Upper lobe of left lung (tissue), 6 donors: ENCODE measurements at regions not wholly inside any gene's neighbourhood (a gene's known extent, or its start where the extent isn't known, plus 50 kb on each side); places are given as distances from the start of the nearest gene placed in this dataset.

Experiments used
- ATAC-seq, 2 donors: fragments of 200-7000 bp; cut with Tn5 transposase; one replicate each; pipeline ENCODE4 v1.9.1; 2022; ENCODE audit warnings: mild to moderate bottlenecking in 2 of 2, moderate library complexity in 2 of 2; ENCODE audit not compliant: low FRiP score in 2 of 2
- DNase-seq, 2 donors: peaks; one replicate each; pipeline ENCODE4 v3.0.0-alpha.2; 2019 to 2020
- H3K27ac ChIP-seq, 4 donors: fragments of 200-600 bp; sonication (generic); one replicate each; pipeline ENCODE4 v1.5.1; 2016 to 2019
- H3K27me3 ChIP-seq, 4 donors: fragments of 200-600 bp; sonication (generic); one replicate each; pipeline ENCODE4 v1.5.1; 2017 to 2019
- H3K36me3 ChIP-seq, 4 donors: fragments of 200-600 bp; sonication (generic); one replicate each; pipeline ENCODE4 v1.5.1; 2016 to 2019
- H3K4me1 ChIP-seq, 4 donors: fragments of 200-600 bp; sonication (generic); one replicate each; pipeline ENCODE4 v1.5.1; 2018 to 2019
- H3K4me3 ChIP-seq, 4 donors: fragments of 200-600 bp; sonication (generic); one replicate each; pipeline ENCODE4 v1.5.1; 2017 to 2019; ENCODE audit warnings: mild to moderate bottlenecking in 2 of 4, moderate library complexity in 1 of 4
- H3K9me3 ChIP-seq, 4 donors: fragments of 200-600 bp; sonication (generic); one replicate each; pipeline ENCODE4 v1.5.1; 2018 to 2019
- CTCF ChIP-seq, 6 experiments: fragments of 450-650 bp in 4 of 6; fragments of 200-600 bp in 2 of 6; sonication (generic) in 2 of 6; IDR thresholded peaks; one replicate each; pipeline ENCODE4 v1.5.1; 2016 to 2019; ENCODE audit warnings: antibody characterized with exemption in 6 of 6
- EP300 ChIP-seq, 4 donors: sonication (generic); formaldehyde crosslinking; IDR thresholded peaks; one replicate each; pipeline ENCODE4 v1.5.1; 2017; ENCODE audit warnings: antibody characterized with exemption in 4 of 4, control low read depth in 2 of 4
- POLR2A ChIP-seq, 4 donors: fragments of 450-650 bp; IDR thresholded peaks; one replicate each; pipeline ENCODE4 v1.5.1; 2016 to 2017; ENCODE audit warnings: antibody characterized with exemption in 4 of 4, mild to moderate bottlenecking in 2 of 4
- POLR2AphosphoS5 ChIP-seq, 2 donors: sonication (generic); formaldehyde crosslinking; IDR thresholded peaks; one replicate each; pipeline ENCODE4 v1.5.1; 2017; ENCODE audit warnings: antibody characterized with exemption in 2 of 2
- WGBS, 2 donors: methylation state at CpG; one replicate each; pipeline ENCODE4 v1.1.5; 2017 to 2018; 5-methylcytosine and 5-hydroxymethylcytosine counted together
- donor health status: DM: no; HTN: no; CAD: no; lungs with moderate emphysema.
- donor health status: DM: no; HTN: yes; CAD: no; lungs with severe emphysema.

- Histone ChIP-seq H3K4me3 (no peak overlapping the region), H3K27me3 (no peaks in the 10 kb centered on the region), H3K4me1 (no peaks in the 10 kb centered on the region), H3K9me3 (no peaks in the 10 kb centered on the region), H3K36me3 (no peaks in the 10 kb centered on the region), H3K27ac (no peak overlapping the region)
- TF ChIP-seq EP300 (IDR thresholded peaks at IDR 0.05) (no peak), POLR2AphosphoS5 (IDR thresholded peaks at IDR 0.05) (no peak), POLR2A (IDR thresholded peaks at IDR 0.05) (no peak), CTCF (IDR thresholded peaks at IDR 0.05) (no peak)
- DNase-seq: no peak
- 46 to 55% methylated on average over 4 of the region's 4 CpGs for WGBS, 2 donors
- ATAC-seq: no peak
These were observed 67.0 kb upstream of the C7orf33 start for GRCh38 chr7:148523550-148523949.

DNA sequence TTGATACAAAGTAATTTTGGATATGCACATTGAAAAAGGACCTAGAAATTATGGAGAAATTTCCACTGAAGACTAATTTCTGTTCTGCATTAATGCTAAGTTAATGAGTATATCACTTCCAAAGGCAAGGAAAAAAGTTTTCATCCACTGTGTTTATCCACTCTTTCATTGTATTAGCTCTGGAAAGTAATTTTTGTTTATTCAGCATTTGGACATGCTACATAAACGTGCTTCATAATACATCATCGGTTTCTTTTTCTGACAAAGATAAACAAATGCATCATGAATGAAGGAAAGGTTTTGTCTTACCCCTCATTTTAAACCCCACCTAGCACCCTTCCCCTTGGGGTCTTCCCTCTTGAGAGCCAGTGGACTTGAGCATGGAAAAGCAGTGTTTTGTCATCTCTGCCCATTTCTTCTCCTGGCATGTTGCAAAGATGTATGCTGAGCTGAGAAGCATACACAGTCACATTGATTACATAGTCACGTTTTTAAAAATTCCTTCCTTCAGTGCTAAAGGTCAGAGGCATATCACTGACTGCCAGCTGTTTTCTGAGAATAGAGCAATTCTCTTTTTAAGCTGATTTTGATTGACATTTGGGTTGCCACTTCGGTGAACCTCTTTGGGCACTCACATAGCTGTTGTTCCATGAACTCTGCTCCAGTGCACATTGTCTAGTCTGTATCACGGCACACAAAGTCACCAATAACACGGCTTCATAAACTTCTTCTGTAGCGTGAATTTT, 65.9 kb upstream of the C7orf33 start:
- DNase-seq (no peak), ATAC-seq (no peak)
- Histone ChIP-seq H3K27me3 (no peaks in the 10 kb centered on the region), H3K36me3 (no peaks in the 10 kb centered on the region), H3K27ac (no peak overlapping the region), H3K4me1 (no peaks in the 10 kb centered on the region), H3K9me3 (no peaks in the 10 kb centered on the region), H3K4me3 (no peak overlapping the region)
- 44 to 48% methylated on average over 7 of the region's 7 CpGs for WGBS, 2 donors
- TF ChIP-seq CTCF (IDR thresholded peaks at IDR 0.05): no peak

GRCh38 chr7:148527717-148528168, 62.8 kb upstream of the C7orf33 start:
- ATAC-seq: peak; percentile 80 to 87
- Histone ChIP-seq H3K27ac (no peak overlapping the region), H3K9me3 (no peaks in the 10 kb centered on the region), H3K27me3 (no peaks in the 10 kb centered on the region), H3K4me3 (no peak overlapping the region), H3K36me3 (no peaks in the 10 kb centered on the region), H3K4me1 (no peaks in the 10 kb centered on the region)
- DNase-seq: peak in 1 of 2 donors; percentile 82
- TF ChIP-seq POLR2AphosphoS5 (IDR thresholded peaks at IDR 0.05) (no peak), EP300 (IDR thresholded peaks at IDR 0.05) (no peak), CTCF (IDR thresholded peaks at IDR 0.05) (peak; percentile 39 to 67 (median 54)), POLR2A (IDR thresholded peaks at IDR 0.05) (no peak)
- 35 to 38% methylated on average over 6 of the region's 6 CpGs for WGBS, 2 donors

DNA sequence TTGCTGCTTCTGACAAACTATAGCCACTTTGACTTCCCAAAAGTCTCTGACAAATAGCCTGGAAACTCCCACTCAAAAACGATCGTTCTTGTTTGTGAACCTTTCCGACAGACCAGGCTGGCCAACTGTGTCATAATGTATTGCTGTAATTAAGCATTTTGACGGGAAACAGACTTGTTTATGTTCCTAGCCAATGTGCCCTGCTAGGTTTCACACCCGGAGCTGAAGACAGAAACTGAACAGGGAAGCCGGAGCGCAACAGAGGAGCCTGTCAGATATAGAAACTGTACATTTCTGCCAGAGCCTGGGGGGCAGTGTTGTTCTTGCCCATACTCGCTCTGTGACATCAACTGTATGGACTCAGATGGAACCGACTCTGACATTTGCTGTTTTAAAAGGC, 55.3 kb upstream of the C7orf33 start:
- no peak for DNase-seq
- H3K4me3 ChIP-seq: no peak overlapping the region
- ATAC-seq: peak; percentile 37 to 53

More for the DNA sequence above, 55.3 kb upstream of the C7orf33 start:
- TF ChIP-seq EP300 (IDR thresholded peaks at IDR 0.05) (no peak), POLR2AphosphoS5 (IDR thresholded peaks at IDR 0.05) (no peak), POLR2A (IDR thresholded peaks at IDR 0.05) (no peak), CTCF (IDR thresholded peaks at IDR 0.05) (no peak)
- Histone ChIP-seq H3K36me3 (no peaks in the 10 kb centered on the region), H3K9me3 (no peaks in the 10 kb centered on the region), H3K27ac (no peak overlapping the region), H3K4me1 (no peaks in the 10 kb centered on the region), H3K27me3 (no peaks in the 10 kb centered on the region)
- 22 to 40% methylated on average over 9 of the region's 9 CpGs for WGBS, 2 donors
